Lower leg skin (tissue), 4 donors: ENCODE measurements at regions not wholly inside any gene's neighbourhood (a gene's known extent, or its start where the extent isn't known, plus 50 kb on each side); places are given as distances from the start of the nearest gene placed in this dataset.

Experiments
- DNase-seq, 2 donors: peaks; one replicate each; pipeline ENCODE4 v3.0.0-alpha.2; 2019; ENCODE audit warnings: low spot score in 2 of 2
- H3K4me3 ChIP-seq: fragments of 200-600 bp; sonication (generic); 2 replicates; pipeline ENCODE4 v1.5.1; 2017; ENCODE audit warnings: mild to moderate bottlenecking, low read depth; ENCODE audit not compliant: poor library complexity, severe bottlenecking
- POLR2A ChIP-seq, 2 donors: fragments of 450-650 bp; IDR thresholded peaks; one replicate each; pipeline ENCODE4 v1.6.1; 2016 to 2017; ENCODE audit warnings: antibody characterized with exemption in 2 of 2, mild to moderate bottlenecking in 1 of 2, moderate library complexity in 1 of 2
- WGBS, 2 donors: methylation state at CpG; one replicate each; pipeline ENCODE4 v1.1.5; 2018; 5-methylcytosine and 5-hydroxymethylcytosine counted together
- intact Hi-C: fragments of 100-400 bp; cut with DNase I; formaldehyde crosslinking; loops from one replicate; pipeline ENCODE4 v1.15.0; 2023; ENCODE audit warnings: low total_unique reads
- TF ChIP-seq, protein P1 (sequence below), 3 donors: fragments of 450-650 bp; IDR thresholded peaks; one replicate each; pipeline ENCODE4 v1.5.1; 2016; ENCODE audit warnings: antibody characterized with exemption in 3 of 3, mild to moderate bottlenecking in 3 of 3, moderate library complexity in 2 of 3

DNA sequence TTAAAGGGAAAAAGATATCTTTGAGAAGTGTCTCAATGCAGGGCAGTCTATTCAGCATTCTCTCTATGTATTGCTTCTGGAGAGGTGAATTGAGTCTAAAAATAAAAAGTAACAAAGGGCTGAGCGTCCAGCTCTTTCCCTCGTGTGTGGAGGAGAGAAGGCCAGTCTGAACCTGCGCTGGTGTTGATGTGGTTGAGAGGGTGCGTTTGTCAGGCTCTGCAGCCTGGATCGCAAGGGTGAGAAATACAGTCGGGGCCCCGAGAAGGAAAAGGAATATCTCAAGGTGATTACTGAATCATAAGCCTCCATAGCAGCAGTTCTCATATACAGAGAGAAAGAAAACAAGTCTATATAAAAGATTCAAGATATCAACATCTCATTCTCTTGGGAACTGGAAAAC lies 494.1 kb upstream of the MDFIC2 start:
- TF ChIP-seq, protein P1, sequence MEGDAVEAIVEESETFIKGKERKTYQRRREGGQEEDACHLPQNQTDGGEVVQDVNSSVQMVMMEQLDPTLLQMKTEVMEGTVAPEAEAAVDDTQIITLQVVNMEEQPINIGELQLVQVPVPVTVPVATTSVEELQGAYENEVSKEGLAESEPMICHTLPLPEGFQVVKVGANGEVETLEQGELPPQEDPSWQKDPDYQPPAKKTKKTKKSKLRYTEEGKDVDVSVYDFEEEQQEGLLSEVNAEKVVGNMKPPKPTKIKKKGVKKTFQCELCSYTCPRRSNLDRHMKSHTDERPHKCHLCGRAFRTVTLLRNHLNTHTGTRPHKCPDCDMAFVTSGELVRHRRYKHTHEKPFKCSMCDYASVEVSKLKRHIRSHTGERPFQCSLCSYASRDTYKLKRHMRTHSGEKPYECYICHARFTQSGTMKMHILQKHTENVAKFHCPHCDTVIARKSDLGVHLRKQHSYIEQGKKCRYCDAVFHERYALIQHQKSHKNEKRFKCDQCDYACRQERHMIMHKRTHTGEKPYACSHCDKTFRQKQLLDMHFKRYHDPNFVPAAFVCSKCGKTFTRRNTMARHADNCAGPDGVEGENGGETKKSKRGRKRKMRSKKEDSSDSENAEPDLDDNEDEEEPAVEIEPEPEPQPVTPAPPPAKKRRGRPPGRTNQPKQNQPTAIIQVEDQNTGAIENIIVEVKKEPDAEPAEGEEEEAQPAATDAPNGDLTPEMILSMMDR (IDR thresholded peaks at IDR 0.05), result no peak
- no peak for TF ChIP-seq POLR2A (IDR thresholded peaks at IDR 0.05)
- no peak for DNase-seq
- H3K4me3 ChIP-seq, result no peak overlapping the region
- WGBS, 2 donors, result 70 to 72% methylated on average over 7 of the region's 7 CpGs
- intact Hi-C loops, result no loop called here

DNA sequence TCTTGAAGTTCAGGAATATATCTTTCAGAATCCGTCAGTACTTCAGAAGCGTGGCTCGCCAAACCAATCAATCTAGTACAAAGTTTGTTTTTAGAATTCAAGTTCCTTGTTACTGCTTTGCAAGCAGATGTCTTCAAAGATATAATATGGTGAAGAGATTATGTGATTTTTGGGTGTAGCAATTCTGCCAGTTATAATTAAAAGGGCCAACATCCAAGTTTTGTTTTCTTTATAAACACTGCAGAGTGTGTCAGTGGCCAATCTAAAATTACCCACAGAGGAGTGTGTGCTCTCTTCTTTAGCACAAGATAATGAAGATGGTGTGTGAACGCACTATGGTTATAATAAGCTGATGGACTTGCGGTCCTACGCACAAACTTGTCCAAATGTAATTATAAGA lies 493.6 kb upstream of the MDFIC2 start:
- no peak overlapping the region for H3K4me3 ChIP-seq
- no peak for TF ChIP-seq POLR2A (IDR thresholded peaks at IDR 0.05)
- TF ChIP-seq, protein P1 (IDR thresholded peaks at IDR 0.05), result no peak
- WGBS, 2 donors, result 66 to 68% methylated on average over 6 of the region's 6 CpGs
- intact Hi-C loops, result no loop called here
- no peak for DNase-seq

DNA sequence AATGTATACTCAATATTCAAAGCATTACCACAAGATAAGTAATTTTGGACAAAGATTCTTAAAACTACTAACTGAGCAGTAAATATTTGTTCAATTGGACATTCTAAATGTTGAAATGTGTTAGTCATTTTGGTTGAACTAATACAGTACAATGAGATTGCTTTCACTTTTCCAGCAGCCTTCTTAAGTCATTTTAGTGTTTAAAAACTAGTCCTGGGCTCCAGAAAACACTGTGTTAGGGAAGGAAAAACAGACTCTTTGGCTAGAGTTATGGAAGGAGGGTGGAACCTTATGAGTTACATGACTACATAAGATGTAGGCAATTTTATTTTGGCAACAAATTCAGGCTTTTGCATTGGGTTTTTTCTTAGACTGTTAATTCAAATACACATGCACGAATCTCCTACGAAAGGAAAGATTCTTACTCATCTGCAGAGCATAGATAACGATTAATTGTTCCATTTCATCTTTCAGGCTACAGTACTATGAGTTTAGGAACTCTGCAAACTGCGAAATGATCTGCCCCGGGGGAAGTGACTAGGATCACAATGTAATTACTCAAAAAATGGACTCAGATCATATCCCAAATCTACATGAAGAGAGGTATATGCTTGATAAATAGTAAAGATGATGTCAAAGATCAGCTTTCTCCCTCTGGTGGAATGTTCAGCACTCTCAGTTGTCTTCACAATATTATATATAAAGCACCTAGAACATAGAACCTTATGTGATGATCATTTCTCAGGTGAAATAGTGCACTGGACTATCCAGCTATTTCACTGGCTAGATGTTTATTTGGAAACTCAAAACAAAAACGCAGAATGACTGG lies 492.8 kb upstream of the MDFIC2 start:
- TF ChIP-seq, protein P1 (IDR thresholded peaks at IDR 0.05), result no peak
- no peak for TF ChIP-seq POLR2A (IDR thresholded peaks at IDR 0.05)
- intact Hi-C loops, result no loop called here
- no peak overlapping the region for H3K4me3 ChIP-seq
- no peak for DNase-seq
- 35 to 39% methylated on average over 6 of the region's 6 CpGs for WGBS, 2 donors

DNA sequence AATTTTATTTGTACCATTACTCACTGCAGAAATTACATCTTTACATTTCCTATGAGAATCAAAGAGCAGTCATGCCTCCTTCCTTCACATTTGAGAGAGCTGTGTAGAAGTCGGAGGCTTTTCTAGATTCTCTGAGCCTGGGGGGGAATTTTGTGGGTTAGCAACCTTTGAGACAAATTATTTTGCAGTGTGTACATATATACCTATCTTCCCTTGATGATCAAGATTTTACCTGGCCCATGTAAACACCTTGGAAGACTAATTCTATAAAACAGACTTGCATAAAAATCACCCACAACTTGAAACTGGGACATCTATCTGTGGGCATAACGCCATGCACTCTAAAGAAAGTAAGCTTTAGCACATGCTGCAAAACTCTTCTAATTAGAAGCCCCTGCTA lies 491.5 kb upstream of the MDFIC2 start:
- WGBS, 2 donors, result 88 to 95% methylated on average over 2 of the region's 2 CpGs
- DNase-seq, result no peak
- TF ChIP-seq, protein P1 (IDR thresholded peaks at IDR 0.05), result no peak
- TF ChIP-seq POLR2A (IDR thresholded peaks at IDR 0.05), result no peak
- intact Hi-C loops, result no loop called here
- H3K4me3 ChIP-seq, result no peak overlapping the region

DNA sequence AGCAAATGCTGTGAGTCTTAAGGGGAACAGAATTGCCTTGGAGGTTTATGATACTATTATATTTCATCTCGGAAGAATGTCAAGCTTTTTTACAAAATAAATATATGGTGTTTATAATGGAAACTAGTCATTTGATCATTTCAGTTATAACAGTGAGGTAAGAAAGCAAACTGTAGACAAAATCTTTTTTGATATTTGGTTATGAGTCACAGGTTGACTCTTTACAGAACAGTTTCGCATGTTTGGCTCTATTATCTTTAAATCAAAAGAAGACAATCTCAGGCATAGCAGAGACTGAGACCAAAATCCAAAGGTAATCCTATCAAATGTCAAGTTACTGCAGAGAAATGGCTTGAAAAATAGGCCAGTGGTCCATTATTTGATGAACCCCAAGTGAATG lies 490.9 kb upstream of the MDFIC2 start:
- intact Hi-C loops, result no loop called here
- no peak overlapping the region for H3K4me3 ChIP-seq
- no peak for DNase-seq
- 81 to 82% methylated on average over 2 of the region's 2 CpGs for WGBS, 2 donors
- TF ChIP-seq, protein P1 (IDR thresholded peaks at IDR 0.05), result no peak
- no peak for TF ChIP-seq POLR2A (IDR thresholded peaks at IDR 0.05)

DNA sequence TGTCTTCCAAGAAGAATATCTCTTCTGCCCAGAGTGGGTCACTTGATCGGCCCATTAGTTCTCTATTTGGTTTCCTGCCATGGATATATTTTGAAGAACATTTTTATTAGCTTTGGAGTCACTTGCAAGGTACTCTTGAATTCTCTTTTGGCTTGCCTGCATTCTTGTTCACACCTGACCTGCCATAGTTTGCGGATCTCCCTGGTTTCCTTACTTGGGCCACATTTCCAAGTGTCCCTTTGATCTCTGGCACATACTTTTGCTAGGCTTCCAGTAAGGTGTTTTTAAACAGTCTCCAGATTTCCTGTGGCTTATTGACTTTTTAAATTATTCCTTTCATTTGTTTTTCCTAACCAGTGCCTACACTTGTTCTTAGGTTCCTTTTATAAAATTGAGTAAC lies 488.5 kb upstream of the MDFIC2 start:
- H3K4me3 ChIP-seq, result no peak overlapping the region
- intact Hi-C loops, result no loop called here
- WGBS, 2 donors, result 71 to 81% methylated on average over 2 of the region's 2 CpGs
- TF ChIP-seq, protein P1 (IDR thresholded peaks at IDR 0.05), result no peak
- no peak for TF ChIP-seq POLR2A (IDR thresholded peaks at IDR 0.05)
- DNase-seq, result no peak
